WTC11 (cell line): ENCODE measurements at regions not wholly inside any gene's neighbourhood (a gene's known extent, or its start where the extent isn't known, plus 50 kb on each side); places are given as distances from the start of the nearest gene placed in this dataset.

Source experiments
- ATAC-seq: fragments of 200-7000 bp; cut with Tn5 transposase; 2 replicates; pipeline ENCODE4 v1.10.0; 2021; ENCODE audit warnings: mild to moderate bottlenecking, moderate library complexity
- CTCF ChIA-PET: fragments of 300-600 bp; sonication (Branson Sonifier 250); formaldehyde crosslinking; loops from one replicate; lab custom pipeline; 2021; ENCODE audit warnings: antibody characterized with exemption; lab: Charles Lee
- POLR2A ChIA-PET: fragments of 350-600 bp; sonication (Branson Sonifier 250); formaldehyde crosslinking; loops from one replicate; lab custom pipeline; 2021; ENCODE audit warnings: antibody characterized with exemption; lab: Charles Lee
- DNase-seq: peaks from one replicate; pipeline ENCODE4 v3.0.0; 2021; ENCODE audit warnings: low spot score
- H3K27ac Mint-ChIP-seq: 2 replicates; pipeline ENCODE4 v1.8.0; 2021; ENCODE audit warnings: mixed read lengths
- H3K27me3 Mint-ChIP-seq: 2 replicates; pipeline ENCODE4 v1.8.0; 2021; ENCODE audit warnings: low read depth, mild to moderate bottlenecking, moderate library complexity, mixed read lengths
- H3K36me3 Mint-ChIP-seq: 2 replicates; pipeline ENCODE4 v1.8.0; 2021; ENCODE audit warnings: mixed read lengths
- H3K4me1 Mint-ChIP-seq: 2 replicates; pipeline ENCODE4 v1.8.0; 2022; ENCODE audit warnings: mixed read lengths
- H3K4me3 Mint-ChIP-seq: 2 replicates; pipeline ENCODE4 v1.8.0; 2021; ENCODE audit warnings: mild to moderate bottlenecking, moderate library complexity, mixed read lengths
- H3K9me3 Mint-ChIP-seq: 2 replicates; pipeline ENCODE4 v1.8.0; 2021; ENCODE audit warnings: mixed read lengths
- ATF1 ChIP-seq: sonication (generic); formaldehyde crosslinking; IDR thresholded peaks from 2 replicates; pipeline ENCODE4 v1.8.1; 2023; ENCODE audit warnings: mild to moderate bottlenecking, moderate library complexity, missing genetic modification reagents
- CDX4 ChIP-seq: fragments of 250-450 bp; sonication (Bioruptor Pico); IDR thresholded peaks from 2 replicates; pipeline ENCODE4 v1.9.0; 2021; ENCODE audit warnings: moderate library complexity, mild to moderate bottlenecking, inconsistent platforms, borderline replicate concordance
- CREB1 ChIP-seq: sonication (generic); formaldehyde crosslinking; IDR thresholded peaks from 2 replicates; pipeline ENCODE4 v1.8.0; 2023; ENCODE audit warnings: mild to moderate bottlenecking, missing genetic modification reagents
- CREM ChIP-seq: sonication (generic); formaldehyde crosslinking; IDR thresholded peaks from 2 replicates; pipeline ENCODE4 v1.8.1; 2022; ENCODE audit warnings: mild to moderate bottlenecking, missing genetic modification reagents, moderate library complexity
- E2F4 ChIP-seq: sonication (generic); formaldehyde crosslinking; IDR thresholded peaks from 2 replicates; pipeline ENCODE4 v1.8.1; 2022; ENCODE audit warnings: low read depth, mild to moderate bottlenecking, moderate library complexity, missing genetic modification reagents, borderline replicate concordance
- FOXJ3 ChIP-seq: sonication (generic); formaldehyde crosslinking; IDR thresholded peaks from 2 replicates; pipeline ENCODE4 v1.9.0; 2021; ENCODE audit warnings: missing genetic modification reagents, mild to moderate bottlenecking, borderline replicate concordance
- FOXK1 ChIP-seq: sonication (generic); formaldehyde crosslinking; IDR thresholded peaks from 2 replicates; pipeline ENCODE4 v1.8.0; 2022; ENCODE audit warnings: mild to moderate bottlenecking, moderate library complexity, missing genetic modification reagents
- GABPB1 ChIP-seq: sonication (generic); formaldehyde crosslinking; IDR thresholded peaks from 2 replicates; pipeline ENCODE4 v1.8.1; 2023; ENCODE audit warnings: mild to moderate bottlenecking, missing genetic modification reagents
- JUN ChIP-seq: sonication (generic); formaldehyde crosslinking; IDR thresholded peaks from 2 replicates; pipeline ENCODE4 v1.8.0; 2023; ENCODE audit warnings: mild to moderate bottlenecking, missing genetic modification reagents
- NR1H2 ChIP-seq: sonication (generic); formaldehyde crosslinking; IDR thresholded peaks from 2 replicates; pipeline ENCODE4 v1.9.0; 2021; ENCODE audit warnings: mild to moderate bottlenecking, moderate library complexity, missing genetic modification reagents
- PRRX2 ChIP-seq: fragments of 250-450 bp; sonication (Bioruptor Pico); IDR thresholded peaks from 2 replicates; pipeline ENCODE4 v1.8.0; 2021; ENCODE audit warnings: mild to moderate bottlenecking
- TCF7 ChIP-seq: sonication (generic); formaldehyde crosslinking; IDR thresholded peaks from 2 replicates; pipeline ENCODE4 v1.8.0; 2022; ENCODE audit warnings: mild to moderate bottlenecking, low read depth, missing genetic modification reagents, moderate library complexity
- TP53 ChIP-seq: sonication (generic); formaldehyde crosslinking; IDR thresholded peaks from 2 replicates; pipeline ENCODE4 v1.8.1; 2023; ENCODE audit warnings: mild to moderate bottlenecking, missing genetic modification reagents
- USF1 ChIP-seq: sonication (generic); formaldehyde crosslinking; IDR thresholded peaks from 2 replicates; pipeline ENCODE4 v1.8.0; 2022; ENCODE audit warnings: mild to moderate bottlenecking, missing genetic modification reagents
- ZNF425 ChIP-seq: fragments of 250-450 bp; sonication (Bioruptor Pico); conservative IDR thresholded peaks from 2 replicates; pipeline ENCODE4 v1.9.0; 2021; ENCODE audit warnings: mild to moderate bottlenecking
- TF ChIP-seq, protein P1 (sequence below): sonication (generic); formaldehyde crosslinking; IDR thresholded peaks from 2 replicates; pipeline ENCODE4 v1.8.1; 2023; ENCODE audit warnings: mild to moderate bottlenecking, missing genetic modification reagents, moderate library complexity
- TF ChIP-seq, protein P2 (sequence below): sonication (generic); formaldehyde crosslinking; conservative IDR thresholded peaks from 2 replicates; pipeline ENCODE4 v1.8.1; 2022; ENCODE audit warnings: mild to moderate bottlenecking, missing genetic modification reagents
- TF ChIP-seq, protein P3 (sequence below): fragments of 250-450 bp; sonication (Bioruptor Pico); IDR thresholded peaks from 2 replicates; pipeline ENCODE4 v1.9.0; 2021; ENCODE audit warnings: mild to moderate bottlenecking, borderline replicate concordance
- TF ChIP-seq, protein P4 (sequence below): sonication (generic); formaldehyde crosslinking; IDR thresholded peaks from 2 replicates; pipeline ENCODE4 v1.8.0; 2022; ENCODE audit warnings: mild to moderate bottlenecking, missing genetic modification reagents

DNA sequence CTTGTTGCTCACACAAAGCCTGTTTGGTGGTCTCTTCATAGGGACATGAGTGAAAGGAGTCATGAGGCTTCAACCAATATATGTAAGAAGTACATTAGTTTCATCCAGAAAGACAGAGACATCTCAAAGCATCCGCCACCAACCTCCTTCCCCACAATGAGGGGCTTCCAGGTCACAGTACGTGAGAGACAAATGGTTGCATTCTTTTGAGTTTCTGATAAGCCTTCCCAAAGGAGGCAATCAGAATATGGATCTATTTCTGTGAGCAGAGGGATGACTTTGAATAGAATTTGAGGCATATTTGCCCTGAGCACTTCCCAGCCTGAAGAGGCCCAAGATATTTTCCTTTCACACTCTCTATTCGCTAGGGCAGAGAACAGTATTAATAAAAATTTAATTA is 931.1 kb downstream of the FAM181B start:
- Mint-ChIP-seq H3K27me3 (no peaks in the 10 kb centered on the region), H3K4me1 (peaks cover 21% of the 10 kb centered on the region), H3K36me3 (peaks cover 7% of the 10 kb centered on the region), H3K27ac (no peak overlapping the region), H3K4me3 (no peak overlapping the region), H3K9me3 (peaks cover 31% of the 10 kb centered on the region)
- CTCF ChIA-PET = no interaction called here
- POLR2A ChIA-PET = no interaction called here
- no peak for ATAC-seq
- no peak for DNase-seq
- TF ChIP-seq CDX4 (no peak), TP53 (CRISPR knock-in tag) (no peak), NR1H2 (no peak), JUN (no peak), CREM (no peak), E2F4 (CRISPR knock-in tag) (no peak), CREB1 (CRISPR knock-in tag) (no peak), FOXJ3 (CRISPR knock-in tag) (no peak), ZNF425 (CRISPR knock-in tag) (no peak), GABPB1 (CRISPR knock-in tag) (no peak), FOXK1 (no peak), PRRX2 (CRISPR knock-in tag) (no peak), TCF7 (CRISPR knock-in tag) (no peak), USF1 (CRISPR knock-in tag) (no peak), ATF1 (CRISPR knock-in tag) (no peak)
- TF ChIP-seq, protein P1, sequence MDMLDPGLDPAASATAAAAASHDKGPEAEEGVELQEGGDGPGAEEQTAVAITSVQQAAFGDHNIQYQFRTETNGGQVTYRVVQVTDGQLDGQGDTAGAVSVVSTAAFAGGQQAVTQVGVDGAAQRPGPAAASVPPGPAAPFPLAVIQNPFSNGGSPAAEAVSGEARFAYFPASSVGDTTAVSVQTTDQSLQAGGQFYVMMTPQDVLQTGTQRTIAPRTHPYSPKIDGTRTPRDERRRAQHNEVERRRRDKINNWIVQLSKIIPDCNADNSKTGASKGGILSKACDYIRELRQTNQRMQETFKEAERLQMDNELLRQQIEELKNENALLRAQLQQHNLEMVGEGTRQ (CRISPR knock-in tag) = no peak
- TF ChIP-seq, protein P2, sequence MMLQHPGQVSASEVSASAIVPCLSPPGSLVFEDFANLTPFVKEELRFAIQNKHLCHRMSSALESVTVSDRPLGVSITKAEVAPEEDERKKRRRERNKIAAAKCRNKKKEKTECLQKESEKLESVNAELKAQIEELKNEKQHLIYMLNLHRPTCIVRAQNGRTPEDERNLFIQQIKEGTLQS (CRISPR knock-in tag) = no peak
- TF ChIP-seq, protein P3, sequence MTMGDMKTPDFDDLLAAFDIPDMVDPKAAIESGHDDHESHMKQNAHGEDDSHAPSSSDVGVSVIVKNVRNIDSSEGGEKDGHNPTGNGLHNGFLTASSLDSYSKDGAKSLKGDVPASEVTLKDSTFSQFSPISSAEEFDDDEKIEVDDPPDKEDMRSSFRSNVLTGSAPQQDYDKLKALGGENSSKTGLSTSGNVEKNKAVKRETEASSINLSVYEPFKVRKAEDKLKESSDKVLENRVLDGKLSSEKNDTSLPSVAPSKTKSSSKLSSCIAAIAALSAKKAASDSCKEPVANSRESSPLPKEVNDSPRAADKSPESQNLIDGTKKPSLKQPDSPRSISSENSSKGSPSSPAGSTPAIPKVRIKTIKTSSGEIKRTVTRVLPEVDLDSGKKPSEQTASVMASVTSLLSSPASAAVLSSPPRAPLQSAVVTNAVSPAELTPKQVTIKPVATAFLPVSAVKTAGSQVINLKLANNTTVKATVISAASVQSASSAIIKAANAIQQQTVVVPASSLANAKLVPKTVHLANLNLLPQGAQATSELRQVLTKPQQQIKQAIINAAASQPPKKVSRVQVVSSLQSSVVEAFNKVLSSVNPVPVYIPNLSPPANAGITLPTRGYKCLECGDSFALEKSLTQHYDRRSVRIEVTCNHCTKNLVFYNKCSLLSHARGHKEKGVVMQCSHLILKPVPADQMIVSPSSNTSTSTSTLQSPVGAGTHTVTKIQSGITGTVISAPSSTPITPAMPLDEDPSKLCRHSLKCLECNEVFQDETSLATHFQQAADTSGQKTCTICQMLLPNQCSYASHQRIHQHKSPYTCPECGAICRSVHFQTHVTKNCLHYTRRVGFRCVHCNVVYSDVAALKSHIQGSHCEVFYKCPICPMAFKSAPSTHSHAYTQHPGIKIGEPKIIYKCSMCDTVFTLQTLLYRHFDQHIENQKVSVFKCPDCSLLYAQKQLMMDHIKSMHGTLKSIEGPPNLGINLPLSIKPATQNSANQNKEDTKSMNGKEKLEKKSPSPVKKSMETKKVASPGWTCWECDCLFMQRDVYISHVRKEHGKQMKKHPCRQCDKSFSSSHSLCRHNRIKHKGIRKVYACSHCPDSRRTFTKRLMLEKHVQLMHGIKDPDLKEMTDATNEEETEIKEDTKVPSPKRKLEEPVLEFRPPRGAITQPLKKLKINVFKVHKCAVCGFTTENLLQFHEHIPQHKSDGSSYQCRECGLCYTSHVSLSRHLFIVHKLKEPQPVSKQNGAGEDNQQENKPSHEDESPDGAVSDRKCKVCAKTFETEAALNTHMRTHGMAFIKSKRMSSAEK (CRISPR knock-in tag) = no peak
- TF ChIP-seq, protein P4, sequence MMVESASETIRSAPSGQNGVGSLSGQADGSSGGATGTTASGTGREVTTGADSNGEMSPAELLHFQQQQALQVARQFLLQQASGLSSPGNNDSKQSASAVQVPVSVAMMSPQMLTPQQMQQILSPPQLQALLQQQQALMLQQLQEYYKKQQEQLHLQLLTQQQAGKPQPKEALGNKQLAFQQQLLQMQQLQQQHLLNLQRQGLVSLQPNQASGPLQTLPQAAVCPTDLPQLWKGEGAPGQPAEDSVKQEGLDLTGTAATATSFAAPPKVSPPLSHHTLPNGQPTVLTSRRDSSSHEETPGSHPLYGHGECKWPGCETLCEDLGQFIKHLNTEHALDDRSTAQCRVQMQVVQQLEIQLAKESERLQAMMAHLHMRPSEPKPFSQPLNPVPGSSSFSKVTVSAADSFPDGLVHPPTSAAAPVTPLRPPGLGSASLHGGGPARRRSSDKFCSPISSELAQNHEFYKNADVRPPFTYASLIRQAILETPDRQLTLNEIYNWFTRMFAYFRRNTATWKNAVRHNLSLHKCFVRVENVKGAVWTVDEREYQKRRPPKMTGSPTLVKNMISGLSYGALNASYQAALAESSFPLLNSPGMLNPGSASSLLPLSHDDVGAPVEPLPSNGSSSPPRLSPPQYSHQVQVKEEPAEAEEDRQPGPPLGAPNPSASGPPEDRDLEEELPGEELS = no peak
